HepG2 (cell line): ENCODE measurements at regions not wholly inside any gene's neighbourhood (a gene's known extent, or its start where the extent isn't known, plus 50 kb on each side); places are given as distances from the start of the nearest gene placed in this dataset.

Experiments used
- ATAC-seq: fragments of 200-7000 bp; cut with Tn5 transposase; 3 replicates; pipeline ENCODE4 v1.9.1; 2020; ENCODE audit warnings: mild to moderate bottlenecking, moderate library complexity
- BruUV-seq: library from RNA; stranded (reverse); fragments of 400-500 nt; replicated peaks from 2 replicates; lab custom pipeline; 2021; lab: Mats Ljungman, UMichigan
- CTCF ChIA-PET: fragments of 300-600 bp; formaldehyde crosslinking; extraction: SDS; loops from one replicate; lab custom pipeline; 2021; ENCODE audit warnings: low total read pairs, inconsistent platforms, low intra/inter-chr PET ratio; lab: Yijun Ruan, JAX
- POLR2A ChIA-PET: fragments of 350-600 bp; sonication (Branson Sonifier 250); formaldehyde crosslinking; loops from one replicate; lab custom pipeline; 2020; ENCODE audit warnings: antibody characterized with exemption, inconsistent platforms; lab: Yijun Ruan, JAX
- DNase-seq: peaks from one replicate; pipeline ENCODE4 v3.0.0-alpha.2; 2015; ENCODE audit warnings: low spot score
- FAIRE-seq: peaks from 3 replicates; lab custom pipeline; 2011; peaks lifted over from hg19 to GRCh38; lab: Jason Lieb, UNC
- H2AFZ ChIP-seq: one replicate; pipeline ENCODE4 v1.6.1; 2011; ENCODE audit warnings: low read length, inconsistent platforms
- H3K27ac ChIP-seq: fragments of 300-600 bp; 3 replicates; pipeline ENCODE4 v1.8.0; 2011; ENCODE audit warnings: mixed run types, mild to moderate bottlenecking, mixed read lengths, low read length, inconsistent platforms; ENCODE audit not compliant: insufficient read depth; ENCODE audit errors: extremely low read length
- H3K27me3 ChIP-seq, 2 experiments: fragments of 200-600 bp in 1 of 2; 2 replicates in 1 of 2; 3 replicates in 1 of 2; pipeline versions ENCODE4 v1.6.0 to v1.8.0; 2011; ENCODE audit warnings: low read length in 2 of 2, mild to moderate bottlenecking in 2 of 2, moderate library complexity in 2 of 2, inconsistent platforms in 1 of 2; ENCODE audit not compliant: insufficient read depth in 2 of 2, control insufficient read depth in 1 of 2
- H3K36me3 ChIP-seq, 2 experiments: fragments of 200-600 bp in 1 of 2; replicated peaks in 1 of 2; 2 replicates in 1 of 2; 3 replicates in 1 of 2; pipeline versions ENCODE4 v1.5.1 to v1.8.0; 2011; ENCODE audit warnings: low read length in 2 of 2, inconsistent platforms in 1 of 2; ENCODE audit not compliant: insufficient read depth in 2 of 2, control insufficient read depth in 1 of 2
- H3K4me1 ChIP-seq: 2 replicates; pipeline ENCODE4 v1.5.1; 2012; ENCODE audit warnings: low read length, inconsistent platforms; ENCODE audit not compliant: insufficient read depth
- H3K4me2 ChIP-seq: 2 replicates; pipeline ENCODE4 v1.6.0; 2011; ENCODE audit warnings: low read depth, low read length, inconsistent platforms
- H3K4me3 ChIP-seq, 3 experiments: fragments of 200-600 bp in 1 of 3; sonication (generic), shearing (Covaris generic) in 1 of 3; replicated peaks in 1 of 3; 2 replicates each; pipeline ENCODE4 v1.5.1; 2011 to 2016; ENCODE audit warnings: low read length in 3 of 3, inconsistent platforms in 2 of 3, low read depth in 2 of 3, mild to moderate bottlenecking in 2 of 3, control low read depth in 1 of 3, mixed read lengths in 1 of 3; ENCODE audit not compliant: insufficient read depth in 1 of 3
- H3K79me2 ChIP-seq: one replicate; pipeline ENCODE4 v1.6.1; 2011; ENCODE audit warnings: low read length, inconsistent platforms; ENCODE audit not compliant: insufficient read depth
- H3K9ac ChIP-seq: 2 replicates; pipeline ENCODE4 v1.6.0; 2011; ENCODE audit warnings: mild to moderate bottlenecking, low read depth, low read length, inconsistent platforms; ENCODE audit not compliant: insufficient read depth
- H3K9me3 ChIP-seq: 2 replicates; pipeline ENCODE4 v1.5.1; 2012; ENCODE audit warnings: mild to moderate bottlenecking, low read length
- H4K20me1 ChIP-seq: 2 replicates; pipeline ENCODE4 v1.6.0; 2011; ENCODE audit warnings: inconsistent platforms, mild to moderate bottlenecking, low read length, moderate library complexity; ENCODE audit not compliant: insufficient read depth
- E2F5 ChIP-seq: sonication (generic); formaldehyde crosslinking; conservative IDR thresholded peaks from 2 replicates; pipeline ENCODE4 v1.4.0; 2020; ENCODE audit warnings: missing genetic modification reagents
- FOXP4 ChIP-seq: sonication (generic); formaldehyde crosslinking; IDR thresholded peaks from 2 replicates; pipeline ENCODE4 v1.4.0; 2020; ENCODE audit warnings: missing genetic modification reagents
- KDM5A ChIP-seq: fragments of 200-600 bp; sonication (generic); IDR thresholded peaks from 2 replicates; pipeline ENCODE4 v1.7.0; 2018; ENCODE audit warnings: antibody characterized with exemption, mild to moderate bottlenecking, low read length, borderline replicate concordance
- MIER3 ChIP-seq: IDR thresholded peaks from 2 replicates; pipeline ENCODE4 v1.6.1; 2016; ENCODE audit warnings: missing compliant biosample characterization, borderline replicate concordance
- SMAD9 ChIP-seq: sonication (generic); formaldehyde crosslinking; IDR thresholded peaks from 2 replicates; pipeline ENCODE4 v1.5.1; 2020; ENCODE audit warnings: mild to moderate bottlenecking, missing genetic modification reagents
- ZFY ChIP-seq: sonication (generic); formaldehyde crosslinking; IDR thresholded peaks from 2 replicates; pipeline ENCODE4 v1.4.0; 2020; ENCODE audit warnings: missing genetic modification reagents
- ZKSCAN1 ChIP-seq: fragments of 150-350 bp; IDR thresholded peaks from 2 replicates; pipeline ENCODE4 v1.6.1; 2014; ENCODE audit warnings: low read length
- ZNF136 ChIP-seq: sonication (generic); formaldehyde crosslinking; IDR thresholded peaks from 2 replicates; pipeline ENCODE4 v1.8.1; 2022; ENCODE audit warnings: low read depth, mild to moderate bottlenecking, moderate library complexity, missing genetic modification reagents
- ZNF407 ChIP-seq: sonication (generic); formaldehyde crosslinking; IDR thresholded peaks from one replicate; pipeline ENCODE4 v1.5.1; 2020; ENCODE audit warnings: mild to moderate bottlenecking, missing genetic modification reagents; ENCODE audit errors: not compliant biosample characterization
- ZNF530 ChIP-seq: sonication (generic); formaldehyde crosslinking; IDR thresholded peaks from 2 replicates; pipeline ENCODE4 v1.5.0; 2020; ENCODE audit warnings: low read depth, mild to moderate bottlenecking, missing genetic modification reagents
- ZNF775 ChIP-seq: sonication (generic); formaldehyde crosslinking; IDR thresholded peaks from 2 replicates; pipeline ENCODE4 v1.4.0; 2020; ENCODE audit warnings: missing genetic modification reagents, mild to moderate bottlenecking, moderate library complexity, borderline replicate concordance
- WGBS: methylation state at CpG from one replicate; pipeline ENCODE4 v1.1.6; 2017; ENCODE audit warnings: low lambda C conversion rate; 5-methylcytosine and 5-hydroxymethylcytosine counted together
- in situ Hi-C: cut with HindIII; loops from 2 replicates; pipeline ENCODE4 v1.10.0; 2017; ENCODE audit warnings: low pct_unique_long_range_greater_than_20kb; ENCODE audit not compliant: extremely low pct_ligation_motif_present
- intact Hi-C: fragments of 100-400 bp; cut with micrococcal nuclease; formaldehyde crosslinking; loops from one replicate; pipeline ENCODE4 v1.10.0; 2022; ENCODE audit not compliant: unreplicated experiment

- Histone ChIP-seq H3K9ac (no peak overlapping the region), H3K9me3 (peaks cover 14% of the 10 kb centered on the region; the same call in 1 of the 2 replicates), H3K36me3 (no peaks in the 10 kb centered on the region), H3K79me2 (no peaks in the 10 kb centered on the region), H4K20me1 (no peaks in the 10 kb centered on the region), H3K27me3 (no peaks in the 10 kb centered on the region), H3K4me1 (no peaks in the 10 kb centered on the region), H3K4me3 (no peak overlapping the region), H2AFZ (no peak overlapping the region), H3K27ac (no peak overlapping the region), H3K4me2 (no peak overlapping the region)
- intact Hi-C loops (loop anchor here (5.0 kb wide), 1 partner anchor 538 kb away; no protein-coding TSS in a partner anchor), in situ Hi-C loops (no loop called here)
- TF ChIP-seq ZNF136 (CRISPR knock-in tag) (no peak), ZFY (CRISPR knock-in tag) (no peak), ZNF775 (CRISPR knock-in tag) (no peak), E2F5 (CRISPR knock-in tag) (no peak), FOXP4 (no peak), SMAD9 (CRISPR knock-in tag) (no peak), ZNF407 (no peak), ZKSCAN1 (no peak), MIER3 (CRISPR knock-in tag) (no peak), ZNF530 (CRISPR knock-in tag) (no peak), KDM5A (no peak)
- no TSS peak for BruUV-seq
- ChIA-PET POLR2A (no interaction called here), CTCF (no interaction called here)
- no peak for FAIRE-seq
- DNase-seq = no peak
- WGBS = 69% methylated on average over 9 of the region's 10 CpGs
- ATAC-seq = no peak
Measured at GRCh38 chr13:109370496-109370895, 415.9 kb downstream of the IRS2 start.
